ENCODE measurements at regions not wholly inside any gene's neighbourhood (a gene's known extent, or its start where the extent isn't known, plus 50 kb on each side); places are given as distances from the start of the nearest gene placed in this dataset.

DNA sequence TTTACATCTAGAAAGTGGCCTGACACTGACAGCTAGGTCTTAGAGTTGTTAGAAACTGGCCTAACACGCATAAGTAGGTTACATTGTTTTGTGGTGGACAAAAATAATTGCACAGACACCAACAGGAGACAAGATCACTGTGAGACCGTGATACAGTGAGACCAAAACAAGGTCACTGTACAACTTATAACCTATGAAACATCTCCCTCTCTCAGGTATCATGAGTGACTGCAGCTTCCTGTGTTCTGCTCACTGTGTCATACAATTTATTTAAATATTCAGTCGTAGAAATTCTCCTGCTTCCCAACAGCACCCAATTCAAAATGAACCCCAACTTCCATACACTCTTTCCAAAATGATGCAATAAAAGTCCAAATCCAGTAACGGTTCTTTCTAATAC lies 2165.2 kb downstream of the PCDH9 start:
- H3K4me3 Mint-ChIP-seq = no peak overlapping the region
- peaks cover 8% of the 10 kb centered on the region for H3K9me3 Mint-ChIP-seq
- H3K36me3 Mint-ChIP-seq (ENCODE audit: low read depth) = no peaks in the 10 kb centered on the region
- H3K4me1 Mint-ChIP-seq (ENCODE audit: low read depth) = no peaks in the 10 kb centered on the region
- intact Hi-C loops (cut with micrococcal nuclease) = no loop called here
- H3K27ac Mint-ChIP-seq = no peak overlapping the region
- DNase-seq (ENCODE audit: low spot score) = no peak
- no peaks in the 10 kb centered on the region for H3K27me3 Mint-ChIP-seq (ENCODE audit: insufficient read depth)

DNA sequence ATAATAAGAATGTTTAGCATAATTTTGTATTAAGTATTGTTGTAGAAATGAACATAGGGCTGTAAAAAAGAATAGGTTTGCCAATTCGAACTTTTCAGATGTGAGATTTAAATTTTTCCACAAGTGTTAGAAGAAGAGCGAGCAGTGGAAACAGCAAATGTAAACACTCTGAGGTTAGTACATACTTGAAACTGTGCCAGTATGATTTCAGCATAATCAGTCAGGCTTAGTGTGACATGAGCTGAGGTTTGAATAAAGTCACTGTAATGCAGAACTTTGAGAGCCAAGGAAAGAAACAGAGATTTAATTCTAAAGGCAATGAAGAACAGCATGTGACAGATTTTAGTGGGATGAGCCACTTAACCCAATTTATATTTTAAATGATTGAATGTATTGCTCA lies 2166.4 kb downstream of the PCDH9 start:
- Mint-ChIP-seq H3K27me3 (ENCODE audit: insufficient read depth) (no peaks in the 10 kb centered on the region), H3K36me3 (ENCODE audit: low read depth) (no peaks in the 10 kb centered on the region), H3K9me3 (peaks cover 8% of the 10 kb centered on the region), H3K4me3 (no peak overlapping the region), H3K27ac (no peak overlapping the region), H3K4me1 (ENCODE audit: low read depth) (no peaks in the 10 kb centered on the region)
- intact Hi-C loops (cut with micrococcal nuclease) = no loop called here
- no peak for DNase-seq (ENCODE audit: low spot score)

DNA sequence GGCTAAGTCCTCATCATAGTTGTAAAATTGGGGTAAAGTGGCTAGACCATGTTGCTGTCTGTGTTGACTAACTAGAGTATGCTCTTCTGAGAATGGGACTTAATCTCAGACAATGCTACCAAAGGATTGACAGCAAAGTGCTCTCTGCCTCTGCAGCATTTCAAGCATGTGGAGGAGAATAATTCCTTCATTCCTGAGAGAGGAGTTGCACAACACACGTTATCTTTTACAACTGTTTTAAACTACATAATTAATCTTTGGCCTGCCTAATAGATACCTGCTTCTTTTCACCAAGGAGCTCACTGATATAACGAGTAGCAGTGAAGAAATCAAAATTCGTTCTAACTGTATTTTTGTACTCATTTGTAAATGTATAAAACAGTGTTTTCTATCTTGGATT lies 2172.2 kb downstream of the PCDH9 start:
- H3K27me3 Mint-ChIP-seq (ENCODE audit: insufficient read depth) = no peaks in the 10 kb centered on the region
- no peak overlapping the region for H3K4me3 Mint-ChIP-seq
- H3K27ac Mint-ChIP-seq = no peak overlapping the region
- H3K4me1 Mint-ChIP-seq (ENCODE audit: low read depth) = no peaks in the 10 kb centered on the region
- no peak for DNase-seq (ENCODE audit: low spot score)
- intact Hi-C loops (cut with micrococcal nuclease) = no loop called here
- peaks cover 5% of the 10 kb centered on the region for H3K9me3 Mint-ChIP-seq
- no peaks in the 10 kb centered on the region for H3K36me3 Mint-ChIP-seq (ENCODE audit: low read depth)

DNA sequence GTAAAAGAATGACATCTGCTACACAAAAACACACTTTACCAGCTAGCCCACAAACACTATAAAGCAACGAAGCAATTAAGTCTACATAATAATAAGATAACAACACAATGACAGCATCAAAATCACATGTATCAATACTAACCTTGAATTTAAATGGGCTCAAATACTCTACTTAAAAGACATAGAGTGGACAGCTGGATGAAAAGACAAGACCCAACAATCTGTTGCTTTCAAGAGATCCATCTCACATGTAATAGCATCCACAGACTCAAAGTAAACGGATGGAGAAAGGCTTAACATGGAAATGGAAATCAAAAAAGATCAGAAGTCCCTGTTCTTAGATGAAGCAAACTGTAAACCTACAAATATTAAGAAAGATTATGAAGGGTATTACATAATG lies 2175.9 kb downstream of the PCDH9 start:
- intact Hi-C loops (cut with micrococcal nuclease) = no loop called here
- no peak for DNase-seq (ENCODE audit: low spot score)
- Mint-ChIP-seq H3K9me3 (peaks cover 5% of the 10 kb centered on the region), H3K36me3 (ENCODE audit: low read depth) (no peaks in the 10 kb centered on the region), H3K27me3 (ENCODE audit: insufficient read depth) (no peaks in the 10 kb centered on the region), H3K4me1 (ENCODE audit: low read depth) (no peaks in the 10 kb centered on the region), H3K4me3 (no peak overlapping the region), H3K27ac (no peak overlapping the region)

DNA sequence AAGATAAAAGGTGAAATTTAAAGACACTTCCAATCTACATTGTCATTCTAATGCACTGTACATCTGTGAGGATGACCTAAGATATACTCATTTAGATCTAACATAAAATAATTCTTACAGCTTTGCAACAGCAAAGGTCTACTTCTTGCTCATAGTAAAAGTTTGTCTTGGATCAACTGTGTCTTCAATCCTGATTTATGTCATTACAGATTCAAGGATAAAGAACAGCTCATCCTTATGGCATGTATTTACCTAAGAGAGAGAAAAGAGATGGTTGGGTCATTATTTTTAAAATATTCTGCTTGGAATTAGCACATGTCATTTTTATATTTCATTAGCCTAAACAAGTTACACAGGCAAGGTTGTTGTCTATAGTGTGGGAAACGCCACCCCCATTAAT lies 2193.1 kb downstream of the PCDH9 start:
- peaks cover 17% of the 10 kb centered on the region for H3K9me3 Mint-ChIP-seq
- intact Hi-C loops (cut with micrococcal nuclease) = no loop called here
- no peak overlapping the region for H3K27ac Mint-ChIP-seq
- no peak for DNase-seq (ENCODE audit: low spot score)
- no peaks in the 10 kb centered on the region for H3K4me1 Mint-ChIP-seq (ENCODE audit: low read depth)
- no peaks in the 10 kb centered on the region for H3K27me3 Mint-ChIP-seq (ENCODE audit: insufficient read depth)
- H3K36me3 Mint-ChIP-seq (ENCODE audit: low read depth) = no peaks in the 10 kb centered on the region
- no peak overlapping the region for H3K4me3 Mint-ChIP-seq

DNA sequence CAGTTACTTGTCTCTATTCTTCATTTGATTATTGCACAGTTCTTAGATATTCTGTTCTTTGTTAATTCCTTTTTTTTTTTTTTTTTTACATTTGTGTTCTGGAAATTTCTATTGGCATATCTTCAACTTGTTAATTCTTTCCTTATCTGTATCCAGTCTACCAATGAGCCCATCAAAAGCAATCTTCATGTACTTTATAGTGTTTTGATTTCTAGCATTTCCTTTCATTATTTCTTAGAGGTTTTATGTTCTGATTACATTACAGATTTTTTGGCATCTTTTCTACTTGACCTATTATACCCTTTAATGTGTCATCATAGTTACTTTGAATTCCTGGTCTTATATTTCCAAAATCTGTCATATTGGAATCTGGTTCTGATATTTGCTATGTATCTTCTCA lies 2194.8 kb downstream of the PCDH9 start:
- peaks cover 17% of the 10 kb centered on the region for H3K9me3 Mint-ChIP-seq
- no peaks in the 10 kb centered on the region for H3K36me3 Mint-ChIP-seq (ENCODE audit: low read depth)
- H3K27me3 Mint-ChIP-seq (ENCODE audit: insufficient read depth) = no peaks in the 10 kb centered on the region
- no peak overlapping the region for H3K27ac Mint-ChIP-seq
- H3K4me1 Mint-ChIP-seq (ENCODE audit: low read depth) = no peaks in the 10 kb centered on the region
- DNase-seq (ENCODE audit: low spot score) = no peak
- H3K4me3 Mint-ChIP-seq = no peak overlapping the region
- intact Hi-C loops (cut with micrococcal nuclease) = no loop called here

DNA sequence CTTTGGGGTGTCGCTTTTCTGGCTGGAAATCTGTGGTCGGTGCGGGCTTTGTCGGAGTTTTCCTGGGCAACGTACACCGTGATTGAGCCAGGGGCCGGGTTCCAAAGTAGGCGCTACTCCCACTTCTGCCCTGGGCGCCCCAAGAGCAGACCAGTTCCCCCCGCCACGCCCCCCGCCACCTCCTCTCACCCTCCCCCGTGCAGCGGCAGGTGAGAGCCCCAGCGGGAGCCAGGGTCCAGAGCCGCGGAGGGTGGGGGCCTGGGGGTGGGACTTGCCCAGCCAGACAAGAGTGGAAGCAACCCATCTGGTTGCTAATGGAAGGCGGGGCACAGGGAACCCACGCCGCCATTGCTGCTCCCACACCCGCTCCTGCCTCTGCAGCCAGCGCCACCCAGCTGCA lies 2195.9 kb downstream of the PCDH9 start:
- no peak for DNase-seq (ENCODE audit: low spot score)
- Mint-ChIP-seq H3K9me3 (peaks cover 25% of the 10 kb centered on the region), H3K4me1 (ENCODE audit: low read depth) (no peaks in the 10 kb centered on the region), H3K4me3 (no peak overlapping the region), H3K27ac (no peak overlapping the region), H3K36me3 (ENCODE audit: low read depth) (no peaks in the 10 kb centered on the region), H3K27me3 (ENCODE audit: insufficient read depth) (no peaks in the 10 kb centered on the region)
- intact Hi-C loops (cut with micrococcal nuclease) = no loop called here

DNA sequence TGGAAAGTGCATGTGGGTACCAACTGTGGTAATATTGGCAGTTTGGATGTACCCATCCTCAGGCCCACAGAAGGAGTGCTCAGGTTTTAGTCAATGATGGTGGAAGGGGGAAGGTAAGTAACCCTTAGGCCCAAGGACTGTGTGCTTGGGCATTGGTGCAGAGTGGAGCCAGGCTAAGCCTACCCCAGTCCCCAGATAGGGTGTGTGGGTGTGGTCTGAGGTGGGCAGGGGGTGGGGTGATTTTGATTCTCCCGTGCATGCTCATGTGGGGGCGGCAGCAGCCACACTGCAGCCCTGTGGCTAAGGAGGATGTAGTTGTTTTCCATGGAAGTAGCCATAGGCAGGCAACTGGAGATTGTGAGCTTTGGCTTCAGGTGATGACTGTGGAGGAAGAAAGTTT lies 2197.3 kb downstream of the PCDH9 start:
- H3K27me3 Mint-ChIP-seq (ENCODE audit: insufficient read depth) = no peaks in the 10 kb centered on the region
- H3K4me3 Mint-ChIP-seq = no peak overlapping the region
- DNase-seq (ENCODE audit: low spot score) = no peak
- no peak overlapping the region for H3K27ac Mint-ChIP-seq
- no peaks in the 10 kb centered on the region for H3K36me3 Mint-ChIP-seq (ENCODE audit: low read depth)
- H3K9me3 Mint-ChIP-seq = peaks cover 29% of the 10 kb centered on the region
- no peaks in the 10 kb centered on the region for H3K4me1 Mint-ChIP-seq (ENCODE audit: low read depth)
- intact Hi-C loops (cut with micrococcal nuclease) = no loop called here

DNA sequence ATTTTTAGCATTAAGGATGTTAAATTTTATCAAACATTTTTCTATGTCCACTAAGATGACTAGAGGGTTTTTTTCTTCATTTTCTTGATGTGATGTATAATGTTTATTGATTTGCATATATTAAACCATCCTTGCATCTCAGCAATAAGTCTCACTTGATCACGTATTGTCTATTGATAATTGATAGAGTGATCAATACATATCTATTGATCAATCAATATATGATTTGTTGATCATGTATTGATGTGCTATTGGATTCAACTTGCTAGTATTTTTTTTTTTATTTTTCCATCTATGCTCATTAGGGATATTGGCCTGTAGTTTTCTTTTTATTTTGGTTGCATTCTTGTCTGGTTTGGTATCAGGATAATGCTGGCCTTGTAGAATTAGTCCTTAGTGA lies 2202.0 kb downstream of the PCDH9 start:
- Mint-ChIP-seq H3K27me3 (ENCODE audit: insufficient read depth) (no peaks in the 10 kb centered on the region), H3K4me1 (ENCODE audit: low read depth) (no peaks in the 10 kb centered on the region), H3K27ac (no peak overlapping the region), H3K4me3 (no peak overlapping the region), H3K9me3 (peaks cover 32% of the 10 kb centered on the region), H3K36me3 (ENCODE audit: low read depth) (no peaks in the 10 kb centered on the region)
- intact Hi-C loops (cut with micrococcal nuclease) = no loop called here
- no peak for DNase-seq (ENCODE audit: low spot score)

DNA sequence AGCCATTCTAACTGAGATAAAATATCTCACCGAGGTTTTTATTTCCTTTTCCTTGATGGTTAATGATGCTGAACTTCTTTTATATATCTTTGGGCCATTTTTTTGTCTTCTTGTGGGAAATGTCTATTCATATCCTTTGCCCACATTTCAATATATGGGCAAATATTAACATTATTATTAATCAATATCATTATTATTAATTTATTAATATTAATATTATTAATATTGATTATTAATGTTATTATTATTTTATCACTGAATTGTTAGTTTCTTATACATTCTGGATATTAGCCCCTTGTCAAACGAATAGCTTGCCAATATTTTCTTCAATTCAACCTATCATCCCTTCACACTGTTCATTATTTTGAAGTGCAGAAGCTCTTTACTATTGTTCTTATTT lies 2203.6 kb downstream of the PCDH9 start:
- H3K4me3 Mint-ChIP-seq = no peak overlapping the region
- intact Hi-C loops (cut with micrococcal nuclease) = no loop called here
- H3K27ac Mint-ChIP-seq = no peak overlapping the region
- H3K27me3 Mint-ChIP-seq (ENCODE audit: insufficient read depth) = no peaks in the 10 kb centered on the region
- H3K4me1 Mint-ChIP-seq (ENCODE audit: low read depth) = no peaks in the 10 kb centered on the region
- H3K36me3 Mint-ChIP-seq (ENCODE audit: low read depth) = no peaks in the 10 kb centered on the region
- no peak for DNase-seq (ENCODE audit: low spot score)
- peaks cover 20% of the 10 kb centered on the region for H3K9me3 Mint-ChIP-seq

DNA sequence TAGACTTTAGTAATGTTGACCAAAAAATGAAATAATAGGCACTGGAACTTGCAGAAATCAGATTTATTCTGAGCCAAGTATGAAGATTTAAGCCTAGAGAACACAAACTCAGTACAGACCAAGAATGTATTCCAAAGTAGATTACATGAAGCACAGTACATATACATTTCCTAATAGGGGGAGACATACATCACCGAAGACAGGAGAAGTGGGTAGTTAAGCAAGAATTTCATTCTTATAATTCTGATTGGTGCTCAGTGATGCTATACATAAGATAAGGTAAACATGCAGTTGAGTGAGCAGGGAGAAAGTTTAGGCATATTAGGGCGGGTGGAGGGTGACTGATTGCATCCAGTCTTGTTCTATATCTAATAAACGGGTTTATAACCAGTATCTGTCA lies 2218.8 kb downstream of the PCDH9 start:
- H3K4me3 Mint-ChIP-seq = no peak overlapping the region
- H3K27me3 Mint-ChIP-seq (ENCODE audit: insufficient read depth) = no peaks in the 10 kb centered on the region
- H3K9me3 Mint-ChIP-seq = peaks cover 21% of the 10 kb centered on the region
- H3K36me3 Mint-ChIP-seq (ENCODE audit: low read depth) = no peaks in the 10 kb centered on the region
- intact Hi-C loops (cut with micrococcal nuclease) = no loop called here
- H3K4me1 Mint-ChIP-seq (ENCODE audit: low read depth) = no peaks in the 10 kb centered on the region
- no peak overlapping the region for H3K27ac Mint-ChIP-seq
- DNase-seq (ENCODE audit: low spot score) = no peak

DNA sequence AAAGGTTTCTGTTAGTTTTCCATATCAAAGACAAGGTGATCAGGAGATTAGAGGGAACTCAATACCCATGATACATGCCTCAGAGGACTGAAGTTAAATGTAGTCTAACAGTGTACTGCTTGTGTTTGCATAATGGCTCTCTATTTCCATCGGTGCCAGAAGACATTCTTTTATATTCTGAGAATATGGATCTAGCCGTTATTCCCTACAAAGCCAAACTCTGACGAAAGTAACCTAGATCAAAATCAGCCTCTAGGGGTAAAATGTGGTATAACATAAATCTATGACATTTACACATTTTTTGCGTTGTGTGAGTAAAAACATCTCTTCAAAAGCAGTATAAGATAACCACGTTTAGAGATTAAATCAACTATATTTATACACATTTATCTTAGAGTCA lies 2232.7 kb downstream of the PCDH9 start:
- DNase-seq (ENCODE audit: low spot score) = no peak
- no peaks in the 10 kb centered on the region for H3K4me1 Mint-ChIP-seq (ENCODE audit: low read depth)
- no peak overlapping the region for H3K27ac Mint-ChIP-seq
- no peaks in the 10 kb centered on the region for H3K27me3 Mint-ChIP-seq (ENCODE audit: insufficient read depth)
- intact Hi-C loops (cut with micrococcal nuclease) = no loop called here
- no peaks in the 10 kb centered on the region for H3K36me3 Mint-ChIP-seq (ENCODE audit: low read depth)
- peaks cover 14% of the 10 kb centered on the region for H3K9me3 Mint-ChIP-seq
- no peak overlapping the region for H3K4me3 Mint-ChIP-seq

DNA sequence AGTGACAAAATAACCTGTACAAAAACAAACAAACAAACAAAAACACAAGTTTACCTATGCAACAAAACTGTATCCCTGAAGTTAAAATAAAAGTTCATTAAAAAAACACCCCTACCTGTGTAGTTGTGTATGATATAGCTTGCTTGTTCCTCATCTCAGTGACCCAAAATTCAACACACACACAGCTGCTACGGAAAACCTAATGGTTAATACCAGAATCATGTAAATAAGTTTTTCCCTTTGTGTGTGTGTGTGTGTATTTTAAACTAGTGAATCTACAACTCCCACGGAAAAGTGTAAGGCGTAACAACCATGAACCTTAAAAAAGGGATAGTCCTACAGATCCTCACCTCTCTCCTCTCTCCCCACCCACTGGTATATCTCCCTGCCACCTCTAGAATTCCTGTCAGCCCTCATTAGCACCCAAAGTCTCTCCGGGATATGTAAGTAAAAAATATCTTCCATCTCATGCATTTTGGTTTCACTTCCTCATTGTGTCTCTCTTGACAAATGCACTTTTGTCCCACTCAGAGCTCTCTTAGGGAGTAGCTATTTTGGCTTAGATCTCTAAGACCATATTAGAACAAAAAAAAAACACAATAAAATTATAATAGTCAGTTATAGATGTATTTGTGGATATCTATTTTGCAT lies 2236.5 kb downstream of the PCDH9 start:
- intact Hi-C loops (cut with micrococcal nuclease) = no loop called here
- Mint-ChIP-seq H3K4me3 (no peak overlapping the region), H3K27me3 (ENCODE audit: insufficient read depth) (no peaks in the 10 kb centered on the region), H3K27ac (no peak overlapping the region), H3K9me3 (peaks cover 11% of the 10 kb centered on the region), H3K36me3 (ENCODE audit: low read depth) (no peaks in the 10 kb centered on the region), H3K4me1 (ENCODE audit: low read depth) (no peaks in the 10 kb centered on the region)
- no peak for DNase-seq (ENCODE audit: low spot score)

DNA sequence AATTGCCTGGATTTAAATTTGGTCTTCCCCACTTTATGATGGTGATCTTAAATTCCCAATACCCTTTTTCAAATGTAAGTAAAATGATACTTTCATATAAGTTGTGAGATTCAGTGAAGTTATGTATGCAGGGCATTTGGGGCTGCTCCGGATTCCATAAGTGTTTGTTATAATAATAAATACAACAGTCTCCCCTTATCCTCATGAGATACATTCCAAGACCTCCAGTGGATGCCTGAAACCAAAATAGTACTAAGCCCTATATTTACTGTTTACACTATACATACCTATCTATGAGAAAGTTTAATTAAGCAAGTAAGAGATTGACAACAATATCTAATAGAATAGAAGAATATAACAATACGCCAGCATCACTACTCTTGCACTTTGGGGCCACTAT lies 2237.8 kb downstream of the PCDH9 start:
- Mint-ChIP-seq H3K9me3 (peaks cover 11% of the 10 kb centered on the region), H3K4me3 (no peak overlapping the region), H3K4me1 (ENCODE audit: low read depth) (no peaks in the 10 kb centered on the region), H3K36me3 (ENCODE audit: low read depth) (no peaks in the 10 kb centered on the region), H3K27me3 (ENCODE audit: insufficient read depth) (no peaks in the 10 kb centered on the region), H3K27ac (no peak overlapping the region)
- intact Hi-C loops (cut with micrococcal nuclease) = no loop called here
- no peak for DNase-seq (ENCODE audit: low spot score)

Data from activated T-helper 1 cell treated with anti-CD3 and anti-CD28 coated beads, Interleukin-12 subunit alpha, Interleukin-12 subunit beta, Interleukin-2, Interleukin-4 antibody, amounts not matched to agents 30 ng/mL and 10 ng/mL and 1 ng/mL, durations not matched to agents 14 hours and 24 hours and 36 hours (primary cell).